NCI-H1694 (cell line): ENCODE measurements at regions not wholly inside any gene's neighbourhood (a gene's known extent, or its start where the extent isn't known, plus 50 kb on each side); places are given as distances from the start of the nearest gene placed in this dataset.

Source experiments
- DNase-seq: peaks from one replicate; lab custom pipeline; 2025; lab: John Stamatoyannopoulos, UW

GRCh38 chr5:35430381-35431162, 187.1 kb upstream of the SPEF2 start:
- no peak for DNase-seq

GRCh38 chr5:35420200-35420599, 189.9 kb upstream of the PRLR start:
- DNase-seq = no peak

GRCh38 chr5:35417040-35417439, 186.8 kb upstream of the PRLR start:
- no peak for DNase-seq

GRCh38 chr5:35416217-35416988, 186.1 kb upstream of the PRLR start:
- DNase-seq = no peak

GRCh38 chr5:35415309-35415708, 185.0 kb upstream of the PRLR start:
- DNase-seq = no peak

- no peak for DNase-seq
Measured at GRCh38 chr5:35409361-35409760, 179.1 kb upstream of the PRLR start.

- no peak for DNase-seq
Measured at GRCh38 chr5:35408146-35408545, 177.9 kb upstream of the PRLR start.

GRCh38 chr5:35407697-35408096, 177.4 kb upstream of the PRLR start:
- no peak for DNase-seq

- no peak for DNase-seq
Measured at GRCh38 chr5:35405938-35406337, 175.7 kb upstream of the PRLR start.

GRCh38 chr5:35404701-35405100, 174.4 kb upstream of the PRLR start:
- DNase-seq = no peak

- DNase-seq = no peak
Measured at GRCh38 chr5:35393901-35394300, 163.6 kb upstream of the PRLR start.

GRCh38 chr5:35384658-35385057, 154.4 kb upstream of the PRLR start:
- no peak for DNase-seq

GRCh38 chr5:35383041-35383440, 152.8 kb upstream of the PRLR start:
- DNase-seq = no peak

- DNase-seq = no peak
Measured at GRCh38 chr5:35377653-35378052, 147.4 kb upstream of the PRLR start.

- no peak for DNase-seq
Measured at GRCh38 chr5:35374584-35374983, 144.3 kb upstream of the PRLR start.

GRCh38 chr5:35373249-35373648, 143.0 kb upstream of the PRLR start:
- DNase-seq = no peak

- DNase-seq = no peak
Measured at GRCh38 chr5:35372482-35372881, 142.2 kb upstream of the PRLR start.

GRCh38 chr5:35371951-35372426, 141.7 kb upstream of the PRLR start:
- DNase-seq = peak; percentile 31

- no peak for DNase-seq
Measured at GRCh38 chr5:35370871-35371270, 140.6 kb upstream of the PRLR start.

- DNase-seq = no peak
Measured at GRCh38 chr5:35369965-35370790, 139.9 kb upstream of the PRLR start.

GRCh38 chr5:35367526-35367925, 137.2 kb upstream of the PRLR start:
- DNase-seq = no peak

GRCh38 chr5:35365758-35366157, 135.5 kb upstream of the PRLR start:
- no peak for DNase-seq
